CD4-positive, alpha-beta T cell treated with Interleukin-17A for 4 hours (primary cell): ENCODE measurements at regions not wholly inside any gene's neighbourhood (a gene's known extent, or its start where the extent isn't known, plus 50 kb on each side); places are given as distances from the start of the nearest gene placed in this dataset.

Experiments
- DNase-seq: peaks from one replicate; pipeline ENCODE4 v3.0.0-alpha.2; 2020; ENCODE audit warnings: mixed read lengths

- DNase-seq = no peak
Observed at GRCh38 chr3:151995091-151995490, 121.6 kb downstream of the SUCNR1 start.

DNA sequence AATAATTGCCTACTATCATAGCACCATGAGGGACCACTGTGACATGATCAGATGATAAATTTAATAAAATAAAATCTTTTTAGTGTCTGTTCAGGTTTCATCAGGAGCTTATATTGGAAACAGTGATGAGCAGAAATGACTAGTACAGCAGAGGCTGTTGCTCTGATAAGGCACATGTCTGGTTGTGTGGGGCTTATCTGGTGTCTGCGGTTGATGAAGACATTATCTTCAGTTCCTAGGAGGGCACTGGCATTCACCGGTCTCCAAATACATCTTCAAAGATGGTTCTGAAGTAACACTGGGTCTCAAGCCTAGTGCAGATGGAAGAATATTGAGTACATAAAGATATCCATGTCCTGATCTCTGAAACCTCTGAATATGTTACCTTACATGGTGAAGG lies 125.3 kb downstream of the SUCNR1 start:
- no peak for DNase-seq

DNA sequence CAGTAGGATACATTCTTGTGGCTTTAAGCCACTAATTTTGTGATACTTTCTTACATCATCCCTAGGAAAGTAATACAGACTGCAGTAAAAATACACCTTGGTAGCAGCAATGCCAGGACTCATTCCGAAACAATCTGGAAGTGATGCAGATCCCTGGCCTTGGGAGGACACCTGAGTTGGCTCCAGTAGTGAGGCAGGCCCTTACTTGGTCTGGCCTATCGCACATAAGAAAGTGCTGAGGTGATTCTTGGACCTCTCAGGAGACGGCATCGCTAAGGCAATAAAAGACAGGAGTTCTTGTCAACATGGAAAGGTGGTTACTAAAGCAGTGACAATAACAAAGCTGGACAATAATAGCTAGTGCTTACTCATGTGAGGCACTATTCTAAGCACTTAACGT lies 126.5 kb downstream of the SUCNR1 start:
- no peak for DNase-seq

- DNase-seq = no peak
Observed at GRCh38 chr3:152011812-152012735, 138.6 kb downstream of the SUCNR1 start.

- DNase-seq = no peak
Observed at GRCh38 chr3:152019508-152019907, 146.1 kb downstream of the SUCNR1 start.

- no peak for DNase-seq
Observed at GRCh38 chr3:152021951-152022461, 148.6 kb downstream of the SUCNR1 start.

DNA sequence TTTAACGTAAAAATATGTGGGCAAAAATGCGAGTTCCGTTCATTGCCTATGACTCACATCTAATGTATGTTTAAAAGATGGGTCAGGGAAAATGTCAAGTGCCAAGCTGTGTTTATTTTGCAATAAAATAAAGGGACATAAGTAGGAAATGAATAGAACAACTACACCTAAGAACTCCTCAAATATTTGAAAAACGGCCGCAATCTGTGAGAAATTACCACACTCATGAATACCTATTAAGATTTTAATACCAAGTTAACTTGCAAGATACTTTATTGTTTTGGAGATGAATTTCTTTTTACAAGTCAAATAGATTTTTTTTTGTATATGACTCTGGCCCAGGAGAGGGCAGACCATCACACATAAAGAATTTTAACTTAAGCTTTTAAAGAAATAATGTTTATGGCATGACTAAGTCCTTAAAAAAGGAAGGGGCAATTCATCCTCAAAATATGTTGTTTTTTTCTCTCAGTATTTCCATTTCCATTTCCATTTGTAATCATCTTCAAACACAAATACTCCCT lies 152.7 kb downstream of the SUCNR1 start:
- DNase-seq = no peak

- DNase-seq = no peak
Observed at GRCh38 chr3:152030320-152030719, 156.9 kb downstream of the SUCNR1 start.

- no peak for DNase-seq
Observed at GRCh38 chr3:152031321-152031720, 157.9 kb downstream of the SUCNR1 start.

DNA sequence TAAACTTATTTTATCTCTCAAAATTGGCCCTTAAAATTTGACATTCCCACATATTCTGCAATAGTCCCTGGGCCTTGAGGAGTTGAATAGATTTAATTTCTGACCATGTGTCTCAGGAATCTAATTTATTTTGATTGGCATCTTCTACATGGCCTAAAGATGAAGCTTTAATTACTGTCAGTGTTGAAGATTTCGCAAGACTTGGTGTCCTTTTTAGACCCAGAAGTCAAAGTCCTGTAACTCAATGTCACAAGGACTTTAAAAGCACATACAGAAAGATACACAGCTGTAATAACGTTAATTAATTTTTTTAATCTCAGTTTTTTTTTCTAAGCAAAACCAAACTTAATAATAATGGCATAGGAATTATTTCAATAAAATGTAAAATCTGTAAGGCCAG lies 163.9 kb downstream of the SUCNR1 start:
- DNase-seq = no peak

DNA sequence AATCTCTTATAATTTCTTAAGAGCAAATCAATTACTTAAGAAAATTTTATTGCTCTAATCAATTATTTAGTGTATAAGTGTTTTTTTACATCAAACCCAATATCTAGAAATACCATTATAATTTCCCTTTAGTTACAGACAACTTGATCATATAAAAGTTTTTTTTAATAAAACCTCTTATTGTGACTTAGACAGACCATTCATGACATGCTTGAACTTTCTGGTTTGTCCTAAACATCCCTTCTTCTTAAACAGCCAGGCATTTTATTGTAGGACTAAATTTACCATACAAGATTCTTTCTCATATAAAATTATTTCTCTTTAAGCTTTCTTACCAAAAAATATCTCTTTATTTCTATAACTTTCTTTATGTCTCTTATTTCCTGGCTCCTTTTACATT lies 164.5 kb downstream of the SUCNR1 start:
- no peak for DNase-seq

DNA sequence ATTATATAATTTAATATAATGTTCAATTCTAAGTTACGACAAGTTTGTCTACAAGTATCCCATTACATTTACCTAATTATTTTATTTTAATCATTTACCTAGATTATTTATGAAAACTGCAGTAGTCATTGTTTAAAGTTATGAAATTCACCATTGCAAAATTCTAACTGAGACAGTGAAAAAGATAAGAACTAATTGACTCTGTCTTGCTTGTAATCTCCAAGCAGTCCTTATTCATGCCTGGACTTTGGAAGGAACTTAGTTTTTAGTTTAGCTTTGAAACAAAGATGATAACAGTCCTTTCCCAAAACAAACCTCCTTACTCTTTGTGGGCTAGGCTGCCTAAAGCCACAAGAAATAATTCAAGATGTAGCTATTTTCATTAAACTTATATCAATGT lies 165.0 kb downstream of the SUCNR1 start:
- DNase-seq = no peak

DNA sequence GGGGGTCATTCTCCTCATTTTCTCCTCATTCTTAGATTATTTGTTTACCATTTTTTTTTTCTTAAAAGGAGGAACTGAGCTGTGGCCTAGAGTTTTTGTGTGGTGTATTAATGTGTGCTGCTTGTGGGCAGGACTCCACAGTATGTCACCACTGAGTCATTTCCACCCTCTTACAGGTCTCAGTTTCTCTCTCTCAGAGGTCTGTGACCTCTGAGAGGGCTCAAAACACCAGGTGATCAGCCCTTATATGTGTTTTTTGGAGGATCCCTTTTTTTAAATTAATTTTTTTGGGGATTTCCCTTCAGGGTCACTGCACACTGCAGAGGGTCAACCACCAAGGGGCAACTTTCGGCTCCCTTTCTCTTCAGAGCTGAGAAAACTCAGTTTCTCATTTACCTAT lies 166.4 kb downstream of the SUCNR1 start:
- DNase-seq = no peak

DNA sequence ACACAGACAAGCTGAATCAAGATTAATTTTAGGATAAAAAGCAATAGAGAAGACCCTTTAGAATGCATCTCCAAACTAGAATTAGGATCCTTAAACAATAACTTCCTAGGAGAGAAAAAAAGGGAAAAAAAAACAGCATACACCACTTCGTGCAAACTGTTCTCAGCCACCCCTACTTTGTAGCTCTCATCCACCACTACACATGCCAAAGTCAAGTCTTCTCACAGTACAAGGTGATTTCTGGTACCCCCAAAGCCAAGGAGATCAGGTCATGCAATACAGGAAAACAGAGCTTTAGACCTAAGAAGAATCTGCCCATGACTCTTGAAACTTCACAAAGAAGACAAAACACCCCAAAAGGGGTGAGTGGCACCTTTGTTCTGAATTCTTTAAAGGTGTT lies 166.9 kb downstream of the SUCNR1 start:
- no peak for DNase-seq

DNA sequence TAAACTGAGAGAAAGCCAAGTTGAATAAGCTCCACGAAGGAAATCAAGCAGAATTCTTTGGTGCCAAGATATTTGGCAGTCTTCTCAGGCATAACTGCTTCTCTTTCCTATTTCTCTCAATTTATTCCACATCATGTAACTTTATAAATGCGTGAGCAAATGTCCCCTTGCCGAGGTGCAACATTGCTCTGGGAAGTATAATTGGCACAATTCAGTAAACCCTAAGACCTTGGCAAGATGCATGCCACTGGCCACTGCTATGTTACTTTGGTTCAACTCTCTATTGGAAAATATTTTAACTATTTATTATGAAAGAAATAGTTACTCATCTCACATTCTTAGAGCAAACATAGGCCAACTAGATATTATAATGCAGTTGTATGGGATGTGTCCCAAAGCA lies 170.2 kb downstream of the SUCNR1 start:
- DNase-seq = no peak

DNA sequence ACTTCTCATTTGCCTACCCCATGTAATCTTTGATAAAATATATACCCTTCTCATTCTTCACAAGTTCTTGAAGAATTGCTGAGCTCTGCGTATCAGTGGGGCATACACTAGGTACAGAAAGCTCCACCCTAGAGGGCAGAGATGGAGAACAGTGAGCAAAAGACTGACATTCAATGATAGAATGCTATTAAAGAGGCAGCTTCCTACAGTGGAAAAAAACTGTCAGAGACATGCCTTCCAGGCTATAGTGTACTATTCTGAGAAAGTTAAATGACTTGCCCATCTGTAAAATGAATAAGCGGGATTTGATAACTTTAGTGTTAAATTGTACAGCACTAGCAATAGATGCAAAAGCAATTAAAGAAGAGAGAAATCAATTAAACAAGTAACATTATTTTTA lies 172.8 kb downstream of the SUCNR1 start:
- no peak for DNase-seq

GRCh38 chr3:152047465-152047864 lies 174.0 kb downstream of the SUCNR1 start:
- no peak for DNase-seq

DNA sequence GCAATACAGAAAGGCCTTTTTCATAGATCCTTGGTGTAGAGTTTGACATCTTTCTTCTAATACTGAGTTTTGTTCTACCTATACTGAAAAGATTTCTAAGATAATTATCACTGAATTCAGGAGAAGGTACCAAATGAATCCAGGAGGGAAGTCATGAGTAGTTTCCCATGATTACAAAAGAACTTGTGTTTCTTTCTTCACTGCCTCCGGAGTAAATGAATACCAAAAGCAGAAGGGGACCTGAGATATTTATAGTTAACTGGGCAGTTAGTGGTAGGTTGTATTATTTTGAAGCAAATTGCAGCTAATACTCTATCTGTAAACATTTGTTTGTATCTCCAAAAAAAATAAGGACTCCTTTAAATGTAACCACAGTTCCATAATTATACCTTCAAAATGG lies 175.4 kb downstream of the SUCNR1 start:
- DNase-seq = no peak

DNA sequence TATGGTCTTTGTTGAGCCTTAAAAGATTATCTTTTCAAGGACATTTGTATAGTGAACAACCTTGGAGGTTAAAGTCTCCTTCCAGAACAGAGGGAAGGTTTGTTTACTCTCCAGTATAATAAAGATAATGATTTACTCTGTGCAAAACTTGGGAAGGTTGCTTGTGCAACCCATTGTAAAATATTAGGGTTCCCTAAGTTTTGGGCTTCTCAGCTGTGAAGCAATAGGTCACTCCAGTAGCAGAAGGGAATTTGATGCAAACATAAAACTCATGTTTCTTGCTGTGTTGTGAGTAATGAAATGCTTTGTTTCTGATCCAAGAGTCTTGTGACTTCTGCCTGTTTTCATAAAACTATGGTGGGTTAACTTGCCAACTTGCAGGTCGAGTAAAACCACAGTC lies 177.5 kb downstream of the SUCNR1 start:
- DNase-seq = no peak

DNA sequence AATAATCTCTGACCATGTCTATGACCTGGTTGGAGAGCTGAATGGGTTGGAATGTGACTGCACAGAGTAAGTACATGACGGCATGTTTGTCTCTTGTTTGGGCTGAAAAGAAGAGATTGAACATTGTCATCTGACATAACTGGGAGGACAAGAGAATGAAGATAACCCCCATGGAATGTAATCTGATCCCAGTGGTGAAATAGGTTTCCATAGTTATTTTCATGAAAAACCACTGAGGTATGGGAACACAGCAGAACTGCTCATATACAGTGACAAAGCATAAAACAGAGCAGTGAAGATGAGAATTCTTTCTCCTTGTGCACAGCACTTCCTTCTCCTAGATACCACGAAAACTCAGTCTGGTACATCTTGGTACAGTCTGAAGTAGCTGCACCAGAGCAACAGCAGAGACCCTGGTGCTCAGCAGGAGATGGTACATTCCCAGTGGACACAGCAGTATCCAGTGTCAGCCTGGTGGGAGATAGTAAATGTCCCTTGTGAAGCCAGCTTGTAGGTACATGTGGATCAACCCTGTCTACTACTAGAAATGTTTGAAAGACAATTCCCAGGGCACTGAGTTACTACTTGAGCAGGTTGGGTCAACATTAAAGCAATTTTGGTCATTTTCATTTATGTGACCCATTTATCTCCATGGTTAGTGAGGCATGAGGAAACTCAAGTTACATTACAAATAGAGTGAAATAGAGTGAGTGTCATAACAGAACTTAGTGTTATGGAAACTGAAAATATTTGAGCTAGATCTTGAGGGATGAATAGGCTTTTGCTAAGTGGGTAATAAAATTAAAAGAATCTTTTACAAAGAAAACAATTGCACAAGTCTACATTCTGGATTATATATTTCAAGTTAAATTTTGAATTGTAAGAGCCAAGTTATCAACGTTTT lies 178.3 kb downstream of the SUCNR1 start:
- no peak for DNase-seq

DNA sequence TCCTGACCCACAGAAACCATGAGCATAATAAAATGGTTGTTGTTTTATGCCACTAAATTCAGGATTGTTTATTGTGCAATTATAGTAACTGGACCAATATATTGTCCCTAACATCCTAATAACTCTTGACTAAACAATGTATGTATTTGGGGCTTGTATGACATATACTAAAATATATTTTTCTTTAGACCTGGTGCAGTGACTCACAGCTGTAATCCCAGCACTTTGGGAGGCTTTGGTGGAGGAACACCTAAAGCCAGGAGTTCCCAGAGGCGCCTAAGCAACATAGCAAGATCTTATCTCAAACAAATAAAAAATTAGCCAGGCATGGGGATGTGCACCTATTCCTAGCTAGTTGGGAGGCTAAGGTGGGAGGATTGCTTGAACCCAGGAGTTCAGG lies 180.4 kb downstream of the SUCNR1 start:
- no peak for DNase-seq

DNA sequence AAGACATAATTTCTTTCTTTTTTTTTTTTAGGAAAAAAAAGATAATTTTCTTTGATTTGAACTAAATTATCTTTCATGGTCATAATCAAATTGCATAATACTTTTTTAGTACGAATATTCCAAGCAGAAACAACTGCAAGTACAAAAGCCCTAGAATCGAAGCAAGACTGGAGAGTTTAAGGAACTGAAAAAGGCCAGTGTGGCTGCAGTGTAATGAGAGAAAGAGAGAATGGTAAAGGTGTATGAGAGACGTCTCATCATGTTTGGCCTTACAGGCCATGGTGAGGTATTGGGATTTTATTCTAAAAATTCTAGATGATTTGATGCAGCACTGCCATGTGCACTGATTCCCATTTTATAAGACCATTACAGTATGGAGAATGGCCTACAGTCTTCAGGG lies 180.9 kb downstream of the SUCNR1 start:
- DNase-seq = no peak

DNA sequence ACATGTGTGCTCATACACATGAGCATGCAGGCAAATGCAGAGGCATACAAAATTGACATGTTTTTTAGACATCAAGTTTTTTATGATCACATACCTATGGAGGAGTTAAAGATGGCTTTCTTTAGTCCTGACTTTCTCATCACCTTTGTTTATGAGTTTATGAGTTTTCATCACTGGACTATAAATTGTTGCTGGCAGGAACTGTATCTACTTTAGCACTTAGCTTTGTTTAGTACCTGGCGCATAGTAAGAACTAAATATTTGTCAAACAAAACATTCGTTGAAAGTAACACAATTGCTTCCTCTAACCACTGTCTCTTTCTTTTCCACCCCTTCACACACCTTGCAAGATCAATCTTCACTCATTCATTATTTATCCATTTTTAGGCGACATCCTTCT lies 182.6 kb downstream of the SUCNR1 start:
- no peak for DNase-seq

DNA sequence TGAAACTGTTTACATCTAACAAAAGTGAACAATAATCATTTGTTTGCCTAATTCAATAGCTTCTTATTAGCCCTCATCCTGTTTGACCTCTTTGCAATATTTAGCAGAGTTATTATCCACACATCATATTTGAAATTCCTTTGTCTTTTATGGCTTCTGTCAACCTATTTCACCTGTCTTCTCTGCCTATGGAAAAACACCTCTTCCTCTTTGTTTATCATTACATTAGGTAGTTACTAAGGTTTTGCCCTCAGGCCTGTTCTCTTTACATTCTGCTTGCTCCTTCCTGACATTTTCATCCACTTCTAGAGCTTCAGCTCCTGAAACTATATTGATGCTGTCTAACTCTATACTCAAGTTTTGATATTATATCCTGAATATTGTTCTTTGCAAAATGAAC lies 183.0 kb downstream of the SUCNR1 start:
- DNase-seq = no peak
